ENCODE measurements at regions not wholly inside any gene's neighbourhood (a gene's known extent, or its start where the extent isn't known, plus 50 kb on each side); places are given as distances from the start of the nearest gene placed in this dataset.

GRCh38 chr10:130799532-130799931, 512.0 kb downstream of the TCERG1L start:
- DNase-seq (ENCODE audit: insufficient read length, low spot score) = no peak
- TF ChIP-seq TAF1 (IDR thresholded peaks at IDR 0.05; ENCODE audit: low read depth, low read length) (no peak), POLR2AphosphoS5 (IDR thresholded peaks at IDR 0.05; ENCODE audit: low read depth, low read length) (no peak), POLR2A (IDR thresholded peaks at IDR 0.05; ENCODE audit: low read depth, low read length) (no peak), SPI1 (IDR thresholded peaks at IDR 0.05; ENCODE audit: low read depth, low read length) (no peak), POU2F2 (IDR thresholded peaks at IDR 0.05; ENCODE audit: low read depth, low read length) (no peak), PAX5 (IDR thresholded peaks at IDR 0.05; ENCODE audit: insufficient read depth, low read length, severe bottlenecking) (no peak)
- no peak for FAIRE-seq

GRCh38 chr10:130800281-130800680, 511.2 kb downstream of the TCERG1L start:
- FAIRE-seq = no peak
- no peak for TF ChIP-seq PAX5 (IDR thresholded peaks at IDR 0.05; ENCODE audit: insufficient read depth, low read length, severe bottlenecking)
- TF ChIP-seq TAF1 (IDR thresholded peaks at IDR 0.05; ENCODE audit: low read depth, low read length) = no peak
- no peak for TF ChIP-seq POU2F2 (IDR thresholded peaks at IDR 0.05; ENCODE audit: low read depth, low read length)
- no peak for TF ChIP-seq SPI1 (IDR thresholded peaks at IDR 0.05; ENCODE audit: low read depth, low read length)
- TF ChIP-seq POLR2A (IDR thresholded peaks at IDR 0.05; ENCODE audit: low read depth, low read length) = no peak
- TF ChIP-seq POLR2AphosphoS5 (IDR thresholded peaks at IDR 0.05; ENCODE audit: low read depth, low read length) = no peak
- DNase-seq (ENCODE audit: insufficient read length, low spot score) = no peak

GRCh38 chr10:130801276-130801675, 510.2 kb downstream of the TCERG1L start:
- TF ChIP-seq SPI1 (IDR thresholded peaks at IDR 0.05; ENCODE audit: low read depth, low read length) = no peak
- TF ChIP-seq POLR2A (IDR thresholded peaks at IDR 0.05; ENCODE audit: low read depth, low read length) = no peak
- TF ChIP-seq TAF1 (IDR thresholded peaks at IDR 0.05; ENCODE audit: low read depth, low read length) = no peak
- DNase-seq (ENCODE audit: insufficient read length, low spot score) (no peak), FAIRE-seq (no peak)

- no peak for DNase-seq (ENCODE audit: insufficient read length, low spot score)
- TF ChIP-seq TAF1 (IDR thresholded peaks at IDR 0.05; ENCODE audit: low read depth, low read length) = no peak
- no peak for FAIRE-seq
Measured at GRCh38 chr10:130801784-130802183, 509.7 kb downstream of the TCERG1L start.

GRCh38 chr10:130802301-130802700, 509.2 kb downstream of the TCERG1L start:
- FAIRE-seq (no peak), DNase-seq (ENCODE audit: insufficient read length, low spot score) (no peak)
- TF ChIP-seq SPI1 (IDR thresholded peaks at IDR 0.05; ENCODE audit: low read depth, low read length) = no peak
- no peak for TF ChIP-seq POLR2A (IDR thresholded peaks at IDR 0.05; ENCODE audit: low read depth, low read length)
- no peak for TF ChIP-seq POU2F2 (IDR thresholded peaks at IDR 0.05; ENCODE audit: low read depth, low read length)

- FAIRE-seq (no peak), DNase-seq (ENCODE audit: insufficient read length, low spot score) (no peak)
- TF ChIP-seq SPI1 (IDR thresholded peaks at IDR 0.05; ENCODE audit: low read depth, low read length) (no peak), TAF1 (IDR thresholded peaks at IDR 0.05; ENCODE audit: low read depth, low read length) (no peak), POLR2A (IDR thresholded peaks at IDR 0.05; ENCODE audit: low read depth, low read length) (no peak), POU2F2 (IDR thresholded peaks at IDR 0.05; ENCODE audit: low read depth, low read length) (no peak), POLR2AphosphoS5 (IDR thresholded peaks at IDR 0.05; ENCODE audit: low read depth, low read length) (no peak), PAX5 (IDR thresholded peaks at IDR 0.05; ENCODE audit: insufficient read depth, low read length, severe bottlenecking) (no peak)
Measured at GRCh38 chr10:130804281-130804680, 507.2 kb downstream of the TCERG1L start.

GRCh38 chr10:130804778-130805634, 506.5 kb downstream of the TCERG1L start:
- TF ChIP-seq POLR2A (IDR thresholded peaks at IDR 0.05; ENCODE audit: low read depth, low read length) (no peak), POU2F2 (IDR thresholded peaks at IDR 0.05; ENCODE audit: low read depth, low read length) (no peak), SPI1 (IDR thresholded peaks at IDR 0.05; ENCODE audit: low read depth, low read length) (no peak), PAX5 (IDR thresholded peaks at IDR 0.05; ENCODE audit: insufficient read depth, low read length, severe bottlenecking) (no peak), POLR2AphosphoS5 (IDR thresholded peaks at IDR 0.05; ENCODE audit: low read depth, low read length) (no peak), TAF1 (IDR thresholded peaks at IDR 0.05; ENCODE audit: low read depth, low read length) (no peak)
- FAIRE-seq = no peak

GRCh38 chr10:130805635-130806030, 505.9 kb downstream of the TCERG1L start:
- DNase-seq (ENCODE audit: insufficient read length, low spot score) (no peak), FAIRE-seq (no peak)
- TF ChIP-seq TAF1 (IDR thresholded peaks at IDR 0.05; ENCODE audit: low read depth, low read length) = no peak
- TF ChIP-seq POLR2AphosphoS5 (IDR thresholded peaks at IDR 0.05; ENCODE audit: low read depth, low read length) = no peak
- no peak for TF ChIP-seq POU2F2 (IDR thresholded peaks at IDR 0.05; ENCODE audit: low read depth, low read length)

More at GRCh38 chr10:130804778-130805634, 506.5 kb downstream of the TCERG1L start:
- DNase-seq (ENCODE audit: insufficient read length, low spot score) = no peak

- FAIRE-seq (no peak), DNase-seq (ENCODE audit: insufficient read length, low spot score) (no peak)
- TF ChIP-seq PAX5 (IDR thresholded peaks at IDR 0.05; ENCODE audit: insufficient read depth, low read length, severe bottlenecking) = no peak
- TF ChIP-seq SPI1 (IDR thresholded peaks at IDR 0.05; ENCODE audit: low read depth, low read length) = no peak
- TF ChIP-seq POU2F2 (IDR thresholded peaks at IDR 0.05; ENCODE audit: low read depth, low read length) = no peak
- TF ChIP-seq TAF1 (IDR thresholded peaks at IDR 0.05; ENCODE audit: low read depth, low read length) = no peak
- no peak for TF ChIP-seq POLR2A (IDR thresholded peaks at IDR 0.05; ENCODE audit: low read depth, low read length)
- TF ChIP-seq POLR2AphosphoS5 (IDR thresholded peaks at IDR 0.05; ENCODE audit: low read depth, low read length) = no peak
Measured at GRCh38 chr10:130806426-130806825, 505.1 kb downstream of the TCERG1L start.

GRCh38 chr10:130807096-130807495, 504.4 kb downstream of the TCERG1L start:
- FAIRE-seq = no peak
- TF ChIP-seq SPI1 (IDR thresholded peaks at IDR 0.05; ENCODE audit: low read depth, low read length) (no peak), POLR2A (IDR thresholded peaks at IDR 0.05; ENCODE audit: low read depth, low read length) (no peak), POU2F2 (IDR thresholded peaks at IDR 0.05; ENCODE audit: low read depth, low read length) (no peak), POLR2AphosphoS5 (IDR thresholded peaks at IDR 0.05; ENCODE audit: low read depth, low read length) (no peak), TAF1 (IDR thresholded peaks at IDR 0.05; ENCODE audit: low read depth, low read length) (no peak), PAX5 (IDR thresholded peaks at IDR 0.05; ENCODE audit: insufficient read depth, low read length, severe bottlenecking) (no peak)

More at GRCh38 chr10:130807096-130807495, 504.4 kb downstream of the TCERG1L start:
- no peak for DNase-seq (ENCODE audit: insufficient read length, low spot score)
